ENCODE measurements at regions not wholly inside any gene's neighbourhood (a gene's known extent, or its start where the extent isn't known, plus 50 kb on each side); places are given as distances from the start of the nearest gene placed in this dataset.

- H3K36me3 ChIP-seq: no peaks in the 10 kb centered on the region
- H3K79me2 ChIP-seq (ENCODE audit: low read depth): no peaks in the 10 kb centered on the region
- no peak overlapping the region for H3K27ac ChIP-seq
- H3K4me2 ChIP-seq: no peak overlapping the region
- DNase-seq (ENCODE audit: low spot score): no peak
- no peak overlapping the region for H3K9ac ChIP-seq
- H3K27me3 ChIP-seq: no peaks in the 10 kb centered on the region
- no peaks in the 10 kb centered on the region for H3K4me1 ChIP-seq
- Mint-ChIP-seq H3K4me1 (no peaks in the 10 kb centered on the region), H3K4me3 (no peak overlapping the region), H3K36me3 (no peaks in the 10 kb centered on the region), H3K9me3 (peaks cover 5% of the 10 kb centered on the region), H3K27ac (no peak overlapping the region), H3K27me3 (ENCODE audit: insufficient read depth, low read depth) (peaks cover 3% of the 10 kb centered on the region)
- H3K4me3 ChIP-seq: no peak overlapping the region
- no peaks in the 10 kb centered on the region for H3K9me3 ChIP-seq (ENCODE audit: low read depth)
- TF ChIP-seq EZH2 (IDR thresholded peaks at IDR 0.05) (no peak), EZH2phosphoT487 (IDR thresholded peaks at IDR 0.05) (no peak)
- no peaks in the 10 kb centered on the region for H4K20me1 ChIP-seq (ENCODE audit: low read depth)
- no peaks in the 10 kb centered on the region for H3F3A ChIP-seq (ENCODE audit: low read depth)
- no peak overlapping the region for H2AFZ ChIP-seq (replicated peaks)
Measured at GRCh38 chr1:106768501-106768900, 288.0 kb upstream of the PRMT6 start.

GRCh38 chr1:106773206-106773605 lies 283.3 kb upstream of the PRMT6 start:
- H3K27me3 ChIP-seq: no peaks in the 10 kb centered on the region
- H3K27ac ChIP-seq: no peak overlapping the region
- no peaks in the 10 kb centered on the region for H3F3A ChIP-seq (ENCODE audit: low read depth)
- H3K9me3 ChIP-seq (ENCODE audit: low read depth): no peaks in the 10 kb centered on the region
- no peak overlapping the region for H3K9ac ChIP-seq
- Mint-ChIP-seq H3K9me3 (peaks cover 24% of the 10 kb centered on the region), H3K4me3 (no peak overlapping the region), H3K36me3 (no peaks in the 10 kb centered on the region), H3K27me3 (ENCODE audit: insufficient read depth, low read depth) (peaks cover 7% of the 10 kb centered on the region), H3K4me1 (no peaks in the 10 kb centered on the region), H3K27ac (no peak overlapping the region)
- DNase-seq (ENCODE audit: low spot score): no peak
- no peak overlapping the region for H3K4me2 ChIP-seq
- TF ChIP-seq EZH2phosphoT487 (IDR thresholded peaks at IDR 0.05) (no peak), EZH2 (IDR thresholded peaks at IDR 0.05) (no peak)
- TF ChIP-seq, protein P1, sequence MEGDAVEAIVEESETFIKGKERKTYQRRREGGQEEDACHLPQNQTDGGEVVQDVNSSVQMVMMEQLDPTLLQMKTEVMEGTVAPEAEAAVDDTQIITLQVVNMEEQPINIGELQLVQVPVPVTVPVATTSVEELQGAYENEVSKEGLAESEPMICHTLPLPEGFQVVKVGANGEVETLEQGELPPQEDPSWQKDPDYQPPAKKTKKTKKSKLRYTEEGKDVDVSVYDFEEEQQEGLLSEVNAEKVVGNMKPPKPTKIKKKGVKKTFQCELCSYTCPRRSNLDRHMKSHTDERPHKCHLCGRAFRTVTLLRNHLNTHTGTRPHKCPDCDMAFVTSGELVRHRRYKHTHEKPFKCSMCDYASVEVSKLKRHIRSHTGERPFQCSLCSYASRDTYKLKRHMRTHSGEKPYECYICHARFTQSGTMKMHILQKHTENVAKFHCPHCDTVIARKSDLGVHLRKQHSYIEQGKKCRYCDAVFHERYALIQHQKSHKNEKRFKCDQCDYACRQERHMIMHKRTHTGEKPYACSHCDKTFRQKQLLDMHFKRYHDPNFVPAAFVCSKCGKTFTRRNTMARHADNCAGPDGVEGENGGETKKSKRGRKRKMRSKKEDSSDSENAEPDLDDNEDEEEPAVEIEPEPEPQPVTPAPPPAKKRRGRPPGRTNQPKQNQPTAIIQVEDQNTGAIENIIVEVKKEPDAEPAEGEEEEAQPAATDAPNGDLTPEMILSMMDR (IDR thresholded peaks at IDR 0.05): no peak
- no peaks in the 10 kb centered on the region for H4K20me1 ChIP-seq (ENCODE audit: low read depth)
- H3K36me3 ChIP-seq: no peaks in the 10 kb centered on the region
- H3K79me2 ChIP-seq (ENCODE audit: low read depth): no peaks in the 10 kb centered on the region
- H3K4me1 ChIP-seq: no peaks in the 10 kb centered on the region
- no peak overlapping the region for H3K4me3 ChIP-seq
- no peak overlapping the region for H2AFZ ChIP-seq (replicated peaks)

GRCh38 chr1:106780066-106780465 lies 276.4 kb upstream of the PRMT6 start:
- no peak overlapping the region for H2AFZ ChIP-seq (replicated peaks)
- H3K4me3 ChIP-seq: no peak overlapping the region
- no peaks in the 10 kb centered on the region for H3K27me3 ChIP-seq
- no peaks in the 10 kb centered on the region for H3K36me3 ChIP-seq
- no peaks in the 10 kb centered on the region for H3F3A ChIP-seq (ENCODE audit: low read depth)
- no peaks in the 10 kb centered on the region for H3K36me3 Mint-ChIP-seq
- H3K79me2 ChIP-seq (ENCODE audit: low read depth): no peaks in the 10 kb centered on the region
- H3K27ac ChIP-seq: no peak overlapping the region
- no peak for DNase-seq (ENCODE audit: low spot score)
- H3K4me1 Mint-ChIP-seq: no peaks in the 10 kb centered on the region
- no peaks in the 10 kb centered on the region for H3K9me3 ChIP-seq (ENCODE audit: low read depth)
- H3K4me1 ChIP-seq: no peaks in the 10 kb centered on the region
- H3K27me3 Mint-ChIP-seq (ENCODE audit: insufficient read depth, low read depth): no peaks in the 10 kb centered on the region
- H3K27ac Mint-ChIP-seq: no peak overlapping the region
- no peak overlapping the region for H3K4me3 Mint-ChIP-seq
- no peak overlapping the region for H3K9ac ChIP-seq
- no peaks in the 10 kb centered on the region for H4K20me1 ChIP-seq (ENCODE audit: low read depth)
- no peak overlapping the region for H3K4me2 ChIP-seq
- H3K9me3 Mint-ChIP-seq: peaks cover 8% of the 10 kb centered on the region
- TF ChIP-seq, protein P1 (IDR thresholded peaks at IDR 0.05): no peak
- TF ChIP-seq EZH2 (IDR thresholded peaks at IDR 0.05) (no peak), EZH2phosphoT487 (IDR thresholded peaks at IDR 0.05) (no peak)

- no peaks in the 10 kb centered on the region for H3K4me1 ChIP-seq
- peaks cover 4% of the 10 kb centered on the region for H3K9me3 Mint-ChIP-seq
- no peaks in the 10 kb centered on the region for H3K27me3 Mint-ChIP-seq (ENCODE audit: insufficient read depth, low read depth)
- H3F3A ChIP-seq (ENCODE audit: low read depth): no peaks in the 10 kb centered on the region
- H3K79me2 ChIP-seq (ENCODE audit: low read depth): no peaks in the 10 kb centered on the region
- no peaks in the 10 kb centered on the region for H3K4me1 Mint-ChIP-seq
- no peaks in the 10 kb centered on the region for H3K27me3 ChIP-seq
- H3K9ac ChIP-seq: no peak overlapping the region
- no peak overlapping the region for H2AFZ ChIP-seq (replicated peaks)
- H3K27ac Mint-ChIP-seq: no peak overlapping the region
- no peak for DNase-seq (ENCODE audit: low spot score)
- no peak overlapping the region for H3K4me3 Mint-ChIP-seq
- no peak overlapping the region for H3K4me2 ChIP-seq
- no peaks in the 10 kb centered on the region for H4K20me1 ChIP-seq (ENCODE audit: low read depth)
- TF ChIP-seq EZH2 (IDR thresholded peaks at IDR 0.05) (no peak), EZH2phosphoT487 (IDR thresholded peaks at IDR 0.05) (no peak)
- TF ChIP-seq, protein P1 (IDR thresholded peaks at IDR 0.05): no peak
- H3K36me3 Mint-ChIP-seq: no peaks in the 10 kb centered on the region
- H3K27ac ChIP-seq: no peak overlapping the region
- H3K9me3 ChIP-seq (ENCODE audit: low read depth): no peaks in the 10 kb centered on the region
- no peaks in the 10 kb centered on the region for H3K36me3 ChIP-seq
- H3K4me3 ChIP-seq: no peak overlapping the region
Measured at GRCh38 chr1:106780806-106781569, 275.5 kb upstream of the PRMT6 start.
